GM21786 (cell line): ENCODE measurements at regions not wholly inside any gene's neighbourhood (a gene's known extent, or its start where the extent isn't known, plus 50 kb on each side); places are given as distances from the start of the nearest gene placed in this dataset.
"Not testable (repeated sequence)": the region's sequence is repeated elsewhere in the genome, so short reads cannot be mapped to it uniquely, and the experiment has no call there.

Experiments used
- ATAC-seq: cut with Tn5 transposase; IDR thresholded peaks from one replicate; pipeline ENCODE4 v1.9.1; 2021; ENCODE audit not compliant: unreplicated experiment

DNA sequence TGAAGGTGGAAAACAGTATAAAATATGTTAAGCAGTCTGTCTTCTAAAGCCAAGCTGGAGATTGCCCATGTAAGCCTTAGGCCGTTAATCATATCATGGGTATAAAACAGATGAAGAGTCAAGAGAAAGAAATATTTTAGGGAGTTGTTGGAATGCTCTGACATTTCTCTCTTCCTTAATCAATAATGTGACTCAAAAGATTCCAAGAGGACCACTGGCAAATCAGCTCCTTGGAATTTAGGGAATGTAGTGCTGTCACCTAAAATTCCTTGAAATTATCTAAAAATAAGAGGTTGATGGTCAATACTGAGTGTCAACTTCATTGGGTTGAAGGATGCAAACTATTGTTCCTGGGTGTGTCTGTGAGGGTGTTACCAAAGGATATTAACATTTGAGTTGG lies 525.9 kb downstream of the KCNA4 start:
- no peak for ATAC-seq

DNA sequence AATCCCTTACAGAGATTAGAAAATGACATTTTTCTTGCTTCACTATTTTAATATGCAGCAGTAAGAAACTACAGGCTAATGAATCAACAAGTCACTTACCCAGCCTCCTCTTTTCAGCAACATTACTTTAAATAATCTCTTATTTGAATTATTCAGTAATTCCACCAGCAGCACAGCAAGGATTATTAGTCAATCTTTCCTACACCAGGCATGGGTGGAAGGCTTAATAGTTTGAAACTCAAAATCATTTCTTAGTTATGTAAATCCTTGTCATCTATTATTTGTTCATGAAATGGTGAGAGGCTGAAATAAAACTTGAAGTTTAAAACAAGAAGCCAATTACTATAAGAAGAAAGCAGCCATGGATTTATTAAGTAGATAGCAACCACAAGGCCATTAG lies 530.5 kb downstream of the KCNA4 start:
- no peak for ATAC-seq

DNA sequence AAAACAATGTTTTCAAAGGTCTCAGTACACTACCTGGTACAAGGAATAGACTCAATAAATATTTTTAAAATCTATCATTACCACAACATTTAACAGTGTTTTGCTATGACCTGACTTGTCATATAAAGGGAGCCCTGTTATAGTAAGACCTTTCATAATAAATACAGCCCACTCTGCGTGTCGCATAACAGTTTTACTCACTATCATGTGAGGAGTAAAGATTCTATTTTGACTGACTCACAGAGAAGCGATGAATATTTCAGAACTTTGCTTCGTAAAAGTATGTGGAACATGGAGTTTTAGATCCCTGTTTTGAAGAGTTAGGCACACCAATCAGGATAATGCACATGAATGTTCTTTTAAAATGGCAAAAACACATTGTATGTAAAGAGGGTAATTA lies 531.2 kb downstream of the KCNA4 start:
- no peak for ATAC-seq

DNA sequence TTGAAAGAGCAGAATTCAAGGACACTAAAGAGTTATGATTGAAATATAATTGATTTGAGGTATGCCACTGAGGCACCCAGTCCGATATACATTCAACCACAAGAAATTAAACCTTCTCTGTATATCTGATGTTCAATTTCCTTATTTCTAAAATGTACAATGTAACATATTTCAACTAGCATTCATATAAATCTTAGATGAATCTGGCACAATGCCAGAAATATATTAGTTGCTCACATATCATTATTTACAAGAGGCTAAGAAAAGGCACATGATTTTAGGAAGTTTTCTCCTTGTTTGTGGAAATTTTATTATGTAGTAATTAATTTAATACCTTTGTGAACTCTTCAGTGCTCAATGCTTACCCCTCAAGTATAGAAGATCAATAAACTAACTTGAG lies 532.3 kb downstream of the KCNA4 start:
- ATAC-seq, result no peak

DNA sequence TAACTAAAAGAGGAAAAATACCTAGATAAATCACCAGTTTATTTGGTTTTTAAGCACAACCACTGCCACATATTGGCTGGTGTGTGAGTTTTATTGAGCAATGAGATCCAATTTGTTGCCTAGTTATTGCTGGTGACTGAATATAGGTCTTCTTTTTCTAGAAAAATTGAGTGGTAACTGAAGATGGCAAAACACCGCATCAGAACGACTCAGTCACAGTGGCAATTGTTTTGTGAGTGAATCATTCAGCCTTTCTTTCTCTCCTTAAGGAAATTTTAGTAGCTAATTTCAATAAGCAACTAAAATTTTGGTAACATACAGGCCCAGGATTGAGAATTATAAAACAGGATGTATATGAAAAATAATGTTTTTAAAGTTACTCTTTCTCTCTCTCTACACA lies 533.0 kb downstream of the KCNA4 start:
- ATAC-seq, result no peak

DNA sequence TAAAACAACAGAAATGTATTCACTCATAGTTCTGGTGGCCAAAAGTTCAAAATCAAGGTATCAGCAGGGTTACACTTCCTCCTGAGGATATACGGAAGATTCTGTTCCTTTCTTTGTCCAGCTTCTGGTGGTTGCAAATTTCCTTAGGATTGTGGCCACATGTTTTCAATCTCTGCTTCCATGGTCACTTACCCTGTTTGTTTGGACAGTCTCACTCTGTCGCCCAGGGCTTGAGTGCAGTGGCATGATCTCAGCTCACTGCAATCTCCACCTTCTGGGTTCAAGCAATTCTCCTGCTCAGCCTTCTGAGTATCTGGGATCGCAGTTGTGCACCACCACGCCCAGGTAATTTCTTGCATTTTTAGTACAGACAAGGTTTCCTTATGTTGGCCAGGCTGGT lies 534.3 kb downstream of the KCNA4 start:
- no peak for ATAC-seq

DNA sequence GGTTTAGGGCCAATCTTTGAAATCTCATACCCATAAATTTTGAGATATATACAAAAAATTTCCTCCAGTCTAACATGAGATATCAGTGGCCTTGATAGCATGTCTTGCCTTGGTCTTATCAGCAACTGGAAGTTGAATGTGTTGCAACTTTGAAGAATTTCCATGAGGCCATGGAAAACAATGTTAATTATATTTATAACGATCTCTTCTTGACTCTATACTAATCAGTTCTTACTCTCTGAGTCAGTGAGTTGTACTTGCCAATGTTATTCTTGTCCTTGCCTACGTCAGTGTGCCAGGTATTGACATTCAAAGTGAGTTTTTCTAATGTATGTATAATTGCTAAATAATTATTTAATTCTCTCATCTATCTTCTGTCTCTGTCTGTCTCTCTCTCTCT lies 535.1 kb downstream of the KCNA4 start:
- ATAC-seq, result no peak

DNA sequence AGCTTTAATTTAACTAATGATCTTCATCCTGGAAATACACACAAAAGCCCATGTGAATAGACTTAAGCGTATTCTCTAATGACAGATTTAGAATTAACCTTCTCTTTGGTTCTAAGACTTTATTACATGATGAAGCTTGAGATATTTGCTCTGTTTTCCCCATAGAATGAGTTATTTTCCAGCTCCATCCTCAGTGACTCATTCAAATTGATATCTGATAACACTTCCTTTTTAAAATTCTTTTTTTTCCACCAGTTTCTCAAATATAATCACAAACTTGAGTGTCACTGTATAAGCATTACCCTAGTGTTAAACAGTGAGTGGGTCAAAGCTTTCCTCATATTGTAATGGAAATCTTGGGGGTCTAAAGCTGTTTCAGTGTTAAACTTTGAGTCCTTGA lies 535.8 kb downstream of the KCNA4 start:
- no peak for ATAC-seq

DNA sequence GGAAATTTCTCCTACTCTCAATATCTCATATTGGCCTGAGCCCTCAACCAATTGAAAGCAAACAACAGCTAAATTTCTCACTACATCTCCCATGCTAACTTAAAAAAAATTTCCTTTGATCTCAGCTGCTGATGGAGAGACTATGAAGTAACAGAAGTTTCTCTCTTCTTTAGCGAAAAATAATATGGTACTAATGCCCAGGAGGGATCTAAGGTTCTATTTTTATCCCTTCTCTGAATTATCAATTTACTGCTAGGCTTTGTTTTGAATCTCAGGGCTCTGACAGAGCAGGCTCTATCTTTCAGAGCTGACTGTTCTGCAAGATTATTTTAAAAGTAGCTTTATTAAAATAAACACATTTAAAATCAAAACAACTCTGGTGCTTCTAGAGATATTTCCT lies 558.6 kb downstream of the KCNA4 start:
- no peak for ATAC-seq

DNA sequence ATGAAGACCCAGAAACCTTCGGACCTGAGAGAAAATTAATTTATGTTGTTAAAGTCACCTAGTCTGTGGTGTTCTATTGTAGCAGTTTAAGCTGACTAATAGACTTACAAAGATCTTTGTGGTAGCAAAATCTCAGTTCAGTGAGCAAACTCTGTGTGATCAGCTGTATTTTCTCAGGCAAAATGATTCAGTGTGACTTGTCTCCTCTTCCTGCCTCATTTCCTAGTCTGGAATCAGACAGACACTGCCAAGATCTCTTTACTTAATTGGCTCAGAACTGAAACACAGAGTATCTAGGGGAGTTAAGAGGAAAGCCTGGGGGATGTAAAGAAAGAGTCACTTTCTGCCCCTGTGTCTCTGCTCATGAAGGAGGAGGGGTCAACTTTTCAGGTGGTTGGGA lies 564.7 kb downstream of the KCNA4 start:
- ATAC-seq, result no peak

DNA sequence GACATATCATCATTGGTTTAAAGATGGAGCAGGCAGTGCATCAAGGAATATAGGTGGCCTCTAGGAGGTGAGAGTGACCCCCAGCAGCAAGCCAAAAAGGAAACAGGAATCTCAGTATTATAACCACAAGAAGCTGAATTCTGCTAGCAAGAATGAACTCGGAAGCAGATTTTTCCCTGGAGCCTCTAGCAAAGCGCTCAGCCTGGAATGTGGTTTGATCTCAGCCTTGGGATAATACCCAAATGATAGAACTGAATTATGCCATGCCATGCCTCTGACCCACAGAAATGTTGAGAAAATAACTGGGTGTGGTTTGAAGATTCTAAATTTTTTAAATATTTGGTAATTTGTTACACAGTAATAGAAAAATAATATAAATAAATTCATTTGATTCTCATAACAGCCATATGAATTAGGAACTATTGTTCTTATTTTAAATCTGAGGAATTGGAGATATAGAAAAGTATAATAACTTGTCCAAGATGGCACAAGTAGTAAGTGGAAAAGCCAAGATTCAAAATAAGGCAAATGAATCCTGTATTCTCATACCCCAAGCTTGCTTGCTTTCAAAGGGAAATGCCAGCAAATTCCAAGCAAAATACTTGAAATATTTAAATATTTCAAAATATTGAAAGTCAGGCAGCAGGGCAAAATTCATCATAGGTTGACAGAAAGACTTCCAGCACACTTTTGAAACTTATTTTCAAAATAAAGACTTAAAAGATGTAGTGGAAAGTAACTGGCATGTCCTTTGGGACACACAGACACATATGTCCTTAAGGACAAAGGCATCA lies 567.4 kb downstream of the KCNA4 start:
- ATAC-seq, result no peak

DNA sequence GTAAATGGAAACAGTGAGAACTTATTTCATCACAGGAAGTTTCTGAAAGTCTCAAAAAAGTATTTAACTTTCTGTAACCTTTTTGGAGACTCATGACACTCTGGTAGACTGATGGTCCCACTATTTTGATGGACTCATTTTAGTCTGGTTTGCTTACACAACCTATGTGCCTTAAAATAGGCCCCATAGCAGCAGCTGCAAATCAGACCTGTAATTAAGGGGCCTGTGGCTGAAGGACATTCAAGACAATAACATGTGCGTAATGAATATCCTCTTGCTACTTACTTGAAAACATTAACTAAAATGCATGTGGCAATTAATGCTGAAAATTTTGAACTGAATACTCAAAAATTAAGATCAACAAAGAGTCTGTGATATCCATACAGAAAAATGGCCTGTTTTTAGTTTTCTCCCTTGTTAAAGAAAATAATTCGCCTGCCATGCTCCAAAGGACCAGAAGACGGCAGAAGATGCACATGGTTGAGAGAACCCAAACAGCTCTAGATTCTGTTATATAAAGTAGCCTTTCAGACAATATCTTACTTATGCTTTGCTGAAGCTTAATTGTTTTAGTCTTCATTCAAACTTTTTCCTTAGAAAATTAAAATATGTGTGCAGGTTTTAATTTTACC lies 568.5 kb downstream of the KCNA4 start:
- no peak for ATAC-seq

DNA sequence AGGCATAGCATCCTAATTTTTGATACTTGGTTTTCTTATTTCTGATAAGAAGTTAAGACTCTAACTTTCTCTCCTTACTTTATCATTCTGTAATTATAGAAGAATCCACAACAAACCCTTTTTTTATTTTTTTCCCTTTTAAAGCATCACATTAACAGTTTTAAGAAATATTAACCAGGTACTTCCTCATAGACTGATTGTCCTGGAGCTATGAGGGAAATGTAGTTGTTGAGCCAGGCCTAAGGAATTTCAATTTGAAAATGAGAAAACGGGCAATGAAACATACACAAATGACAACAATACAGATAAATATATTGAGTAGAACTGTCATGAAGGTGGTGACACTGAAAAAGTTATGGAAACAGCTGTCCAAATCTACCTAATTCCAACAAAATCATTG lies 569.0 kb downstream of the KCNA4 start:
- ATAC-seq, result no peak

DNA sequence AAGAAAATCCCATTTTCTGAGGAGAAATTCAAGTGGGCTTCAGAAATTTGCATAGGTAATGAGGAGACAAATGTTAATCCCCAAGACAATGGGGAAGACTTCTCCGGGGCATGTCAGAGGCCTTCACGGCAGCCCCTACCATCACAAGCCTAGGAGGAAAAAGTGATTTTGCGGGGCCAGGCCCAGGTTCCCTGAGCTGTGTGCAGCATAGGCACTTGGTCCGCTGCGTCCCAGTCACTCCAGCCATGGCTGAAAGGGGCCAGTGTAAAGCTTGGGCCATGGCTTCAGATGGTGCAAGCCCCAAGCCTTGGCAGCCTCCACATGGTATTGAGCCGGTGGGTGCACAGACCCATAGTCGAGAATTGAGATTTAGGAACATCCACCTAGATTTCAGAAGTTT lies 570.7 kb downstream of the KCNA4 start:
- ATAC-seq, result no peak

DNA sequence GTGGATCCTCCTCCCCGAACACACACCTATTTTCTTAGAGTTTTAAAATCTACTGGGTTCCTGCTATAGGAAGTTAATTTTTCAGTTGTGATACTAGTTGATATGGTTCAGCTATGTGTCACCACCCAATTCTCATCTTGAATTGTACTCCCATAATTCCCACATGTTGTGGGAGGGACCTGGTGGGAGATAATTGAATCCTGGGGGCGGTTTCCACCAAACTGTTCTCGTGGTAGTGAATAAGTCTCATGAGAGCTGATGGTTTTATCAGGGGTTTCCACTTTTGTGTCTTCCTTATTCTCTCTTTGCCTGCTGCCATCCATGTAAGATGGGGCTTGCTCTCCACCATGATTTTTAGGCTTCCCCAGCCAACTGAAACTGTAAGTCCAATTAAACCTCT lies 571.6 kb downstream of the KCNA4 start:
- not testable (repeated sequence) for ATAC-seq

DNA sequence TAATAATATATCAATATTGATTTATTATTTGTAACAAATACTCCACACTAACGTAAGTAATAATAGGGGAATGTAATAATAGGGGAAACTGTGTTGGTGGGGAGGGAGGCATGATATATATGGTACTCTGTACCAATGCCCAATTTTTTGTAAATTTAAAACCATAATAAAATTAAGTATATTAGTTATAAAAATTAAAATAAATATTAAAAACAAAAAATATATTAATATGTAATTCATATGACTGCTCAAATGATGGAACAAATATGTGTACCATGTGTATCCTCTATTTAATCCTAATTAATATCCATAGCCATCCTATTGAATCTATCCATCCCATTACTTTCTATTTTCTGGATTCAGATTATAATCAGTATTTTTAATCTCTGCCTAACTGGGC lies 578.0 kb downstream of the KCNA4 start:
- ATAC-seq, result no peak

DNA sequence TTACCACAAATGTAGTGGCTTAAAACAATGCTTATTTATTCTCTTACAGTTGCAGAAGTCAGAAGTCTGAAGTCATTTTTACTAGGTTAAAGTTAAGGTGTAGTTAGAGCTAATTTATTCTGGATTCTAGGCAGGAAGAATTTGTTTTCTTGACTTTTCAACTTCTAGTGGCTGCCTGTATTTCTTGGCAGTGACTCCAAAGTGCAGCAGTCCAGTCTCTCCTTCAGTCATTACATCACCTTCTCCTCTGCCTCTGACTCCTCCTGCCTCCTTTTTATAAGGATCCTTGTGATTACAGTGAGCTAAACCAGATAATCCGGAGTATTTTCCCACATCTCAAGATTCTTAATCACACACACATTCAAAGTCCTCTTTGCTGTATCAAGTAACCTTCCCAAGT lies 581.4 kb downstream of the KCNA4 start:
- ATAC-seq, result no peak

DNA sequence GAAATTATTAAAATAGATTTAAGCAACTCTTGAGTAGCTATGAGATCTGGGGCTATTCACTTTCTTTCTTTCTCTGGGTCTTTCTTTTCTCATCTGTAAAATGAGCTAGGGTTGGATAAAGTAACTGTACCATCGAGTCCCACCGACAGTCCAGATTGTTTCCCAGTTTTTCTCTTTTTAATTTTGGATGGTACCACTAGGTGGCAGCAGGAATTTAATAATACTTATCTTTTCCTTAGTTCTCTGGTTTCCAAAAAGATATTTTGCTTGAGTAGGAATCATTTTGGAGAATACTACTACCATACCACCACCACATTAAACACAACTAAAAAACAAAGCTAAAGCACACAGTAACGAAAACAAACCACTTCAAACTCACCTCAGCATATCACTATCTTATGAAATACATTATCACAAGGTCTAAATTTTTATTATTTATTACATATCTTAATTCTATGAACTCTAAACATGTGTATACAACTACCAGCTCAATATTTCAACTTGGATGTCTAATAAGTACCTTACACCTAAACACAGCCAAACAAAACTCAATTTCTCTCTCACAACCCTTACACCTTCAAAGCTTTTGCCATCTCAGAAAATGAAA lies 584.0 kb downstream of the KCNA4 start:
- no peak for ATAC-seq

DNA sequence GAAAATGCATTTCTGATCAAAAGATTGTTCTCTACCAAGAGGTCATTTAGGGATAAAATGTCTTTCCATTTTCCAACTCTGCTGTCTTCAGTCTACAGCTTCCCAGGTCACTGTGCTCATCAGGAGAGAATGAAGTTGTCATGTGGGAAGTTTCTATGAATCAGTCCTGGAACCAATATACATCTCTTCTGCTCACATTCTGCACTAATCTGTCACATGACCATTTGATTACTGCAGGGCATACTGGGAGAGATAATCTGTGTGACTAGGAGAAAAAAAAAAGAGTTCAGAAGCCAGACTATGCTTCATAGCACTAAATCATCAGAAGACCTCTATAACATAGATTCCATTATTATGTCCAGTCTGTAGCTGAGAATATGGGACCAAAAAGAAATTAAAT lies 611.5 kb downstream of the KCNA4 start:
- no peak for ATAC-seq

DNA sequence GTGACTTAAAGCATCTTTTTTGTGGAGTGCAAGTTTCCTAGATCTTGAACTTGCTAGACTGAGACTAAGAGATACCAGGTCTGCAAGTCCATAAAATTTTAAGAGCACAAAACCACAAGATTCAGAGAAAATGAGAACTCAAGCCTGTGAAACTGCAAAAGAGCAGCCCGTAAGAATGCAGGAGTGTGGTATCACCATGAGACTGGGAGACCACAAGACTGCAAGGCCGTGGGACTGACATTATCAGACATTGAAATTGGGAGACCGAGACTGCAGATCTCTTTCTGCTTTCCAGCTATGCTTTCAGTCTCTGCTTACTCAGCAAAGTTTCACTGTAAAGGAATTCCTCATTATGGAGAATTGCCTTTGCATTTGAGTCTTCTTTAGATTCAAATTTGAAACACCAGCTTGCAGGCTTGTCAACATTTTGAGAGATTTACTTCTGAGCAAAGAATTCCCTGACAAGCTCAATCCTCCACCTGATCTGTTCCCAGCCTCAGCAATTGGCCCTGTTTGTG lies 621.2 kb downstream of the KCNA4 start:
- ATAC-seq, result no peak

DNA sequence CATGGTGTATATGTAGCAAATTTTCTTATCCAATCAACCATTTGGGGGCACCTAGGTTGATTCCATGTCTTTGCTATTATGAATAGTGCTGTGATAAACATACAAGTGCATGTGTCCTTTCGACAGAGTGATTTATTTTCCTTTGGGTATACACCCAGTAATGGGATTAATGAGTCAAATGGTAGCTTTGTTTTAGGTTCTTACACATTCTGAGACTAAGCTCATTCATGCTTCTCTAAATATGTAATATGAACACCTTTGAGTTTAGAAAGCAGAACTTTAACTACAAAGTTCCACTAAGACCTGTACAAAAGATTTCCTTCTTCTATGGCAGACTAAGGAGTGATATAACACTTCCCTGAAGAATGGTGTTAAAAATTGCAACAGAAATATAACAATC lies 627.0 kb downstream of the KCNA4 start:
- ATAC-seq, result peak; percentile 76

DNA sequence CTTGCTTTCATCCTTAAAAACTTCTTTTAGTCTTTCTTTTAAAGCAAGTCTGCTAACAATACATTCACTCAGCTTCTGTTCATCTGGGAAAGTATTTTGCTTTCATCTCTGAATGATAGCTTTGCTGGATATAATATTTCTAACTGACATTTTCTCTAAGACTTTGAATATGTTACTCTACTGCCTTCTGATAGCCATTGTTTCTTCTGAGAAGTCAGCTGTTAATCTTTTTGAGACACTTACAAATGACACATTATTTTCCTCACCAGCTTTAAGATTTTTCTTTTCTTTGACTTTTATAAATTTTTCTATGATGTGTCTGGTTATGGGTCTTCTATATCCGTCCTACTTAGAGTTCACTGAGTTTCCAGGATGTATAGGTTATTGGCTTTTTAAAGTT lies 643.1 kb downstream of the KCNA4 start:
- ATAC-seq, result no peak
